OCI-LY1 (cell line): ENCODE measurements at regions not wholly inside any gene's neighbourhood (a gene's known extent, or its start where the extent isn't known, plus 50 kb on each side); places are given as distances from the start of the nearest gene placed in this dataset.

Experiments used
- H2AFZ ChIP-seq: fragments of 200-600 bp; sonication (generic), shearing (Covaris generic); 2 replicates; pipeline ENCODE4 v1.6.0; 2014; ENCODE audit warnings: antibody characterized with exemption, mild to moderate bottlenecking, low read length
- H3F3A ChIP-seq: fragments of 200-600 bp; sonication (generic), shearing (Covaris generic); 2 replicates; pipeline ENCODE4 v1.6.0; 2014; ENCODE audit warnings: mild to moderate bottlenecking, antibody characterized with exemption, low read length, moderate library complexity; ENCODE audit not compliant: insufficient read depth
- H3K27ac ChIP-seq: fragments of 200-600 bp; sonication (generic); 2 replicates; pipeline ENCODE4 v1.5.1; 2014; ENCODE audit warnings: low read length, mixed run types, mild to moderate bottlenecking, low read depth; ENCODE audit not compliant: poor library complexity, severe bottlenecking
- H3K27me3 ChIP-seq: fragments of 200-600 bp; sonication (generic); 2 replicates; pipeline ENCODE4 v1.6.0; 2014; ENCODE audit warnings: antibody characterized with exemption, mild to moderate bottlenecking, low read length, moderate library complexity; ENCODE audit not compliant: insufficient read depth
- H3K36me3 ChIP-seq: fragments of 200-600 bp; sonication (generic); 2 replicates; pipeline ENCODE4 v1.6.1; 2014; ENCODE audit warnings: mild to moderate bottlenecking, antibody characterized with exemption, low read length, moderate library complexity, mixed read lengths; ENCODE audit not compliant: insufficient read depth
- H3K4me1 ChIP-seq: fragments of 200-600 bp; sonication (generic); 2 replicates; pipeline ENCODE4 v1.5.1; 2014; ENCODE audit warnings: mild to moderate bottlenecking, low read length, moderate library complexity; ENCODE audit not compliant: insufficient read depth, severe bottlenecking
- H3K4me2 ChIP-seq: fragments of 200-600 bp; sonication (generic), shearing (Covaris generic); 2 replicates; pipeline ENCODE4 v1.6.1; 2014; ENCODE audit warnings: low read length
- H3K4me3 ChIP-seq: fragments of 200-600 bp; sonication (generic); 2 replicates; pipeline ENCODE4 v1.5.1; 2014; ENCODE audit warnings: low read length, low read depth, mild to moderate bottlenecking, mixed read lengths; ENCODE audit not compliant: poor library complexity, severe bottlenecking
- H3K79me2 ChIP-seq: fragments of 200-600 bp; shearing (Covaris generic); 2 replicates; pipeline ENCODE4 v1.6.1; 2016; ENCODE audit warnings: mixed run types, low read length, mixed read lengths; ENCODE audit not compliant: insufficient read depth
- H3K9ac ChIP-seq: fragments of 200-600 bp; sonication (generic), shearing (Covaris generic); 2 replicates; pipeline ENCODE4 v1.6.1; 2014; ENCODE audit warnings: mild to moderate bottlenecking, low read length, mixed read lengths
- H3K9me2 ChIP-seq: fragments of 200-600 bp; sonication (generic), shearing (Covaris generic); 2 replicates; pipeline ENCODE4 v1.6.1; 2014; ENCODE audit warnings: low read depth, mild to moderate bottlenecking, low read length, mixed read lengths
- H3K9me3 ChIP-seq: fragments of 200-600 bp; shearing (Covaris generic); 2 replicates; pipeline ENCODE4 v1.6.1; 2014; ENCODE audit warnings: low read length, mixed read lengths
- H4K20me1 ChIP-seq: fragments of 200-600 bp; sonication (generic), shearing (Covaris generic); 2 replicates; pipeline ENCODE4 v1.6.0; 2016; ENCODE audit warnings: mild to moderate bottlenecking, low read length; ENCODE audit not compliant: insufficient read depth
- CTCF ChIP-seq: fragments of 200-600 bp; sonication (generic), shearing (Covaris generic); IDR thresholded peaks from 2 replicates; pipeline ENCODE4 v1.5.1; 2017; ENCODE audit warnings: mild to moderate bottlenecking, antibody characterized with exemption, low read length, moderate library complexity, mixed read lengths
- EZH2 ChIP-seq: fragments of 200-600 bp; sonication (generic), shearing (Covaris generic); IDR thresholded peaks from 2 replicates; pipeline ENCODE4 v1.8.0; 2017; ENCODE audit warnings: borderline replicate concordance, mixed run types, mild to moderate bottlenecking, antibody characterized with exemption, low read length, moderate library complexity, mixed read lengths

DNA sequence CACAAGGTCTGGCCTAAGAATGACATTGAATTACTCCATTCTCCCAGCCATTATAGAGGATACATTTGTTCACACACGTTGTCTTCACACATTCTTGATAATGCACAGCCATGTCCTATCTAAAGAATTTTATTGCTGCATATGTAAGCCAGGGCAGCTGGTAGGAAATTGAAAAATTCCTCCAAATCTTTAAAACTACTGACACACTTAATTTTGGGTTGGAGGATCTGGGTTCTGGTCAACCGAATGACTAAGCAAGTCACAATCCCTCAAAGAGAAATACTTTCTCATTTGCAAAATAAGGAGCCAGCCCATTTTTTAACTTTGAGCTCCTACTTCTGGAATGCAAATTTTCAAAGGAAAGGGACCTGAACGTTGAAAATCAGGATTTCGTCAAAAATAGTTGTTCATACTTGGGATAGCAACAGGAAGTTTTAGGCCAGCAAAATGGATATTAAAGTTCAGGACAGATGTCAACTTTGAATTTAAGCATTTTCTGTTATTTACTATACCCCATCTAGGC is 638.3 kb downstream of the NTRK3 start:
- TF ChIP-seq CTCF (no peak), EZH2 (no peak)
- H3K9ac ChIP-seq: no peak overlapping the region
- H3K79me2 ChIP-seq: no peaks in the 10 kb centered on the region
- no peaks in the 10 kb centered on the region for H3K4me1 ChIP-seq
- no peaks in the 10 kb centered on the region for H4K20me1 ChIP-seq
- no peaks in the 10 kb centered on the region for H3K27me3 ChIP-seq
- H2AFZ ChIP-seq: no peak overlapping the region
- H3K27ac ChIP-seq: no peak overlapping the region
- no peaks in the 10 kb centered on the region for H3K9me2 ChIP-seq
- no peak overlapping the region for H3K4me3 ChIP-seq
- H3F3A ChIP-seq: no peaks in the 10 kb centered on the region
- no peaks in the 10 kb centered on the region for H3K36me3 ChIP-seq
- H3K9me3 ChIP-seq: no peaks in the 10 kb centered on the region
- no peak overlapping the region for H3K4me2 ChIP-seq

- Histone ChIP-seq H3K4me3 (no peak overlapping the region), H3K9ac (no peak overlapping the region), H3K79me2 (no peaks in the 10 kb centered on the region), H3K4me2 (no peak overlapping the region), H3K27me3 (no peaks in the 10 kb centered on the region), H3K4me1 (no peaks in the 10 kb centered on the region), H3K27ac (no peak overlapping the region), H3K36me3 (no peaks in the 10 kb centered on the region), H3F3A (no peaks in the 10 kb centered on the region), H4K20me1 (no peaks in the 10 kb centered on the region), H3K9me3 (no peaks in the 10 kb centered on the region), H2AFZ (no peak overlapping the region), H3K9me2 (no peaks in the 10 kb centered on the region)
- no peak for TF ChIP-seq CTCF
- TF ChIP-seq EZH2: no peak
Measured at GRCh38 chr15:87614704-87615103, 641.8 kb downstream of the NTRK3 start.

GRCh38 chr15:87610366-87610765 is 646.2 kb downstream of the NTRK3 start:
- no peak overlapping the region for H3K4me3 ChIP-seq
- no peaks in the 10 kb centered on the region for H3K79me2 ChIP-seq

More at GRCh38 chr15:87610366-87610765, 646.2 kb downstream of the NTRK3 start:
- no peak for TF ChIP-seq EZH2
- no peak for TF ChIP-seq CTCF
- Histone ChIP-seq H3K4me1 (no peaks in the 10 kb centered on the region), H3F3A (no peaks in the 10 kb centered on the region), H3K9me2 (no peaks in the 10 kb centered on the region), H3K4me2 (no peak overlapping the region), H3K36me3 (no peaks in the 10 kb centered on the region), H3K27me3 (no peaks in the 10 kb centered on the region), H2AFZ (no peak overlapping the region), H3K27ac (no peak overlapping the region), H3K9me3 (no peaks in the 10 kb centered on the region), H3K9ac (no peak overlapping the region), H4K20me1 (no peaks in the 10 kb centered on the region)
